ENCODE measurements at regions not wholly inside any gene's neighbourhood (a gene's known extent, or its start where the extent isn't known, plus 50 kb on each side); places are given as distances from the start of the nearest gene placed in this dataset.

GRCh38 chr6:42512579-42512978, 51.2 kb upstream of the UBR2 start:
- H3K79me2 ChIP-seq (ENCODE audit: insufficient read depth, low read length): no peaks in the 10 kb centered on the region
- no peaks in the 10 kb centered on the region for H3K9me3 ChIP-seq (ENCODE audit: insufficient read depth, low read depth, low read length)
- H3K4me1 ChIP-seq (ENCODE audit: insufficient read depth, low read length, poor library complexity, severe bottlenecking): no peaks in the 10 kb centered on the region
- H4K20me1 ChIP-seq (ENCODE audit: insufficient read depth, low read length, poor library complexity, severe bottlenecking): no peaks in the 10 kb centered on the region
- H3K36me3 ChIP-seq (ENCODE audit: insufficient read depth, low read length): no peaks in the 10 kb centered on the region
- H3K27me3 ChIP-seq (ENCODE audit: insufficient read depth, low read length, poor library complexity, severe bottlenecking): no peaks in the 10 kb centered on the region
- H3K9me2 ChIP-seq (replicated peaks; ENCODE audit: low read depth, low read length): no peaks in the 10 kb centered on the region
- no peak overlapping the region for H3K4me2 ChIP-seq (ENCODE audit: low read depth, low read length, poor library complexity, severe bottlenecking)
- H3K4me3 ChIP-seq (ENCODE audit: low read length, poor library complexity, severe bottlenecking): no peak overlapping the region
- H3K9ac ChIP-seq (ENCODE audit: low read depth, low read length, poor library complexity, severe bottlenecking): no peak overlapping the region
- no peaks in the 10 kb centered on the region for H3F3A ChIP-seq (ENCODE audit: low read depth)
- TF ChIP-seq CTCF (conservative IDR thresholded peaks at IDR 0.05; ENCODE audit: low read length): no peak
- TF ChIP-seq EZH2phosphoT487 (IDR thresholded peaks at IDR 0.05; ENCODE audit: borderline replicate concordance): no peak
- no peak overlapping the region for H2AFZ ChIP-seq (ENCODE audit: low read length)

- no peak overlapping the region for H3K4me2 ChIP-seq (ENCODE audit: low read depth, low read length, poor library complexity, severe bottlenecking)
These were observed 51.9 kb upstream of the UBR2 start for GRCh38 chr6:42511803-42512422.

GRCh38 chr6:42510795-42511194, 53.0 kb upstream of the UBR2 start:
- no peaks in the 10 kb centered on the region for H3K36me3 ChIP-seq (ENCODE audit: insufficient read depth, low read length)
- no peaks in the 10 kb centered on the region for H3K4me1 ChIP-seq (ENCODE audit: insufficient read depth, low read length, poor library complexity, severe bottlenecking)
- no peaks in the 10 kb centered on the region for H3K9me2 ChIP-seq (replicated peaks; ENCODE audit: low read depth, low read length)
- no peak for TF ChIP-seq EZH2phosphoT487 (IDR thresholded peaks at IDR 0.05; ENCODE audit: borderline replicate concordance)
- TF ChIP-seq CTCF (conservative IDR thresholded peaks at IDR 0.05; ENCODE audit: low read length): peak; percentile 24; the same call in 1 of the 2 replicates
- no peak overlapping the region for H3K9ac ChIP-seq (ENCODE audit: low read depth, low read length, poor library complexity, severe bottlenecking)
- H3K4me3 ChIP-seq (ENCODE audit: low read length, poor library complexity, severe bottlenecking): no peak overlapping the region
- no peak overlapping the region for H3K4me2 ChIP-seq (ENCODE audit: low read depth, low read length, poor library complexity, severe bottlenecking)
- H3K79me2 ChIP-seq (ENCODE audit: insufficient read depth, low read length): no peaks in the 10 kb centered on the region
- no peak overlapping the region for H2AFZ ChIP-seq (ENCODE audit: low read length)
- no peaks in the 10 kb centered on the region for H3K27me3 ChIP-seq (ENCODE audit: insufficient read depth, low read length, poor library complexity, severe bottlenecking)
- no peaks in the 10 kb centered on the region for H4K20me1 ChIP-seq (ENCODE audit: insufficient read depth, low read length, poor library complexity, severe bottlenecking)
- no peaks in the 10 kb centered on the region for H3F3A ChIP-seq (ENCODE audit: low read depth)
- H3K9me3 ChIP-seq (ENCODE audit: insufficient read depth, low read depth, low read length): no peaks in the 10 kb centered on the region

More at GRCh38 chr6:42511803-42512422, 51.9 kb upstream of the UBR2 start:
- H3K27me3 ChIP-seq (ENCODE audit: insufficient read depth, low read length, poor library complexity, severe bottlenecking): no peaks in the 10 kb centered on the region
- H3K79me2 ChIP-seq (ENCODE audit: insufficient read depth, low read length): no peaks in the 10 kb centered on the region
- H4K20me1 ChIP-seq (ENCODE audit: insufficient read depth, low read length, poor library complexity, severe bottlenecking): no peaks in the 10 kb centered on the region
- no peak overlapping the region for H3K9ac ChIP-seq (ENCODE audit: low read depth, low read length, poor library complexity, severe bottlenecking)
- no peak overlapping the region for H2AFZ ChIP-seq (ENCODE audit: low read length)
- no peaks in the 10 kb centered on the region for H3K36me3 ChIP-seq (ENCODE audit: insufficient read depth, low read length)
- H3K9me2 ChIP-seq (replicated peaks; ENCODE audit: low read depth, low read length): no peaks in the 10 kb centered on the region
- TF ChIP-seq CTCF (conservative IDR thresholded peaks at IDR 0.05; ENCODE audit: low read length) (no peak), EZH2phosphoT487 (IDR thresholded peaks at IDR 0.05; ENCODE audit: borderline replicate concordance) (no peak)
- H3K9me3 ChIP-seq (ENCODE audit: insufficient read depth, low read depth, low read length): no peaks in the 10 kb centered on the region
- H3K4me1 ChIP-seq (ENCODE audit: insufficient read depth, low read length, poor library complexity, severe bottlenecking): no peaks in the 10 kb centered on the region
- no peaks in the 10 kb centered on the region for H3F3A ChIP-seq (ENCODE audit: low read depth)
- H3K4me3 ChIP-seq (ENCODE audit: low read length, poor library complexity, severe bottlenecking): no peak overlapping the region
